Limb (tissue), 2 donors: ENCODE measurements at regions not wholly inside any gene's neighbourhood (a gene's known extent, or its start where the extent isn't known, plus 50 kb on each side); places are given as distances from the start of the nearest gene placed in this dataset.

Experiments used
- DNase-seq, 2 donors: peaks; one replicate each; pipeline ENCODE4 v3.0.0-alpha.2; 2016; ENCODE audit errors: extremely low spot score in 2 of 2

GRCh38 chr7:25854608-25855497, 297.1 kb upstream of the NFE2L3 start:
- DNase-seq: peak; percentile 81 to 98

GRCh38 chr7:25855854-25856782, 295.9 kb upstream of the NFE2L3 start:
- no peak for DNase-seq

- DNase-seq: no peak
Measured at GRCh38 chr7:25857376-25858067, 294.5 kb upstream of the NFE2L3 start.

- DNase-seq: no peak
Measured at GRCh38 chr7:25858200-25858524, 293.8 kb upstream of the NFE2L3 start.

GRCh38 chr7:25858525-25859411, 293.2 kb upstream of the NFE2L3 start:
- peak in 1 of 2 donors; percentile 64 for DNase-seq

- peak in 1 of 2 donors; percentile 42 for DNase-seq
Measured at GRCh38 chr7:25859412-25860274, 292.4 kb upstream of the NFE2L3 start.

- peak in 1 of 2 donors; percentile 77 for DNase-seq
Measured at GRCh38 chr7:25860275-25861163, 291.5 kb upstream of the NFE2L3 start.

- DNase-seq: no peak
Measured at GRCh38 chr7:25861164-25861496, 290.9 kb upstream of the NFE2L3 start.

- DNase-seq: peak in 1 of 2 donors; percentile 39
Measured at GRCh38 chr7:25861601-25862260, 290.3 kb upstream of the NFE2L3 start.

- DNase-seq: peak; percentile 100
Measured at GRCh38 chr7:25862261-25863004, 289.6 kb upstream of the NFE2L3 start.

GRCh38 chr7:25863005-25863728, 288.8 kb upstream of the NFE2L3 start:
- no peak for DNase-seq

- no peak for DNase-seq
Measured at GRCh38 chr7:25863729-25864110, 288.3 kb upstream of the NFE2L3 start.

GRCh38 chr7:25864511-25864910, 287.5 kb upstream of the NFE2L3 start:
- DNase-seq: no peak

- no peak for DNase-seq
Measured at GRCh38 chr7:25864943-25865751, 286.9 kb upstream of the NFE2L3 start.

- no peak for DNase-seq
Measured at GRCh38 chr7:25868509-25868908, 283.5 kb upstream of the NFE2L3 start.

GRCh38 chr7:25870574-25870973, 281.4 kb upstream of the NFE2L3 start:
- no peak for DNase-seq
